ENCODE measurements at regions not wholly inside any gene's neighbourhood (a gene's known extent, or its start where the extent isn't known, plus 50 kb on each side); places are given as distances from the start of the nearest gene placed in this dataset.

DNA sequence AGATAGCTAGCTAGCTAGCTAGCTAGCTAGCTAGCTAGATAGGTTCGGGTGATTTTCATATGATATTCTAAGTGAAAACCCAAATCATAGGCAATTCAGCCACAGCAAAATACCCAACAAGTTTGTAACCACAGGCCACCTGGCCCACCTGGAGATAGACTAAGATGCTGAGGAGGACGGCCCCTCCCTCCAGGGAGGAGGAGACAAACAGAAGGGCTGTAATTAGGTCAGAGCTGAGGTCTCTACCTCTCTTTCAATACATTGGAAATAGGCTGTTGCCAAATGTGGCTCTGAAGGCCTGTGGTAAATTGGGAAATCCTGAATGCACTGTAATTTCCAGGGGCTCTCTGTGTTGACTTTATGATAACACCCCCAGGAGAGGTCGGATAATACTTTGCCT is 382.2 kb downstream of the FGF9 start:
- DNase-seq (ENCODE audit: low spot score) = no peak

GRCh38 chr13:22055259-22055658 is 384.4 kb downstream of the FGF9 start:
- no peak for DNase-seq (ENCODE audit: low spot score)

GRCh38 chr13:22060187-22060586 is 389.3 kb downstream of the FGF9 start:
- no peak for DNase-seq (ENCODE audit: low spot score)

- DNase-seq (ENCODE audit: low spot score) = no peak
Measured at GRCh38 chr13:22061371-22061805, 390.5 kb downstream of the FGF9 start.

GRCh38 chr13:22061806-22062391 is 391.0 kb downstream of the FGF9 start:
- no peak for DNase-seq (ENCODE audit: low spot score)

- DNase-seq (ENCODE audit: low spot score) = no peak
Measured at GRCh38 chr13:22062478-22063205, 391.8 kb downstream of the FGF9 start.

DNA sequence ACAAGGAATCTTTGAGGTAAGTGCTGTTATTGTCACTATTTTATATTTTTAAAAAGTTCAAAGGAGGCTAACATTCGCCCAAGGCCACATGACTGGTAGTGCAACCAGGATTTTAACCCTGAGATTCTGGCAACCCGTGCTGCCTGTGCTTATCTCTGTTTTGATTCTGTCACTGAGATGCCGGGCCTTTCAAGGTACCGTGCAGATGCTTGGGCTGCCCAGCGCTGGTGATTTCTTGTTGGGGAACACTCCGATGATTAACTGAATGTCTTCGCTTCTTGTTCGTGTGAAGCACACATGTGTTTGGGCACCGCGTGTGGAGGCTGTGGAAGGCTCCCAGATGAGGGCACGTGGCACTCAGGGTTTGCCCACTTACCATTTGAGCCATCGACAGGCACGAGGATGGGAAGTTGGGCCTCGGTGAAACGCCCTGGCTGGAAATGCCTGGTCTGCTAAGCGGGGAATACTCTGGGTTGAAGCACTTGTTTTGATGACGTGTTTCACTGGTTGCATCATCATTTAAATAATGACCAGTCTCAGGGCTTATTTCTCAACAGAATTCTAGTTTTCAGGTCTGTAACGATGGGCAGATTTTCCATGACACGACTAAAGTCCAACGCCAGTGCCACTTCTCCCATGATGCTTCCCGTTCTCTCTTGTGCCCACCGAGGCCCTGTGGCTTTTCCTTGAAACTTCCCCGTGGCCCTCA is 392.7 kb downstream of the FGF9 start:
- DNase-seq (ENCODE audit: low spot score) = no peak

DNA sequence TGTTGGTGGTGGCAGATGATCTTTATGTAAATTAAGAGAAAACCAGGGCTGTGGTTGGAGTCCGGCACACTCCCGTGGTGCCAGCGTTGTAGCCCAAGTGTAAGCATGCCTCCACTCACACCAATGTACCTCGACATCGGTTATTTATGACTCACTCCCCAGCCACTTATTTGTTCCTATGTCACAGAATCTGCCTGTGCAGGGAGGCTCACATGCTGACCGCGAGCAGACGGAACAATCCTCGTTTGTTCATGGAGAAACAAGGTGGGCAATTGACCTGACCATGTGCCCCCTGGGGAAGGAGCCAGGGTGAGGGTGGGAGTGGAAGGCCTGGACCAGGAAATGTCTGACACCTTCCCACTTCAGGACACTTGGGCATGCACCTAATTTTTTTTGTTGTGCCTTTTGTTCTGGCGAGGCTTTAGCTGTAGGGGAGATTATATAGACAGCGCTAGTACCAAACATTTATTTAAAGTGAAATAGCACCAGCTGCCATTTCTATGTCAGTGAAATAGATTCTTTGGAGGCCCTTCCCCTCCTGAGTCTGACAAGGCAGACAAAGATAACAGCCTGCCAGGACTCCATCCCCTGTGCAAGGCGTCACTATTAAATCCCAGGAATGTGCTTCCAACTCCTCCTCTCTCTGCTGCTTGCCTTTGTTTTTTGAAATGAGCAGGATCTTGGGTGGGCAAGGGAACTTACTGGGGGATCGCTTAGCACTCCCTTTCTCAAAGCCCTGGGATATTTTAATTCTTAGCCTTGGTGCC is 394.2 kb downstream of the FGF9 start:
- no peak for DNase-seq (ENCODE audit: low spot score)

GRCh38 chr13:22073718-22074117 is 402.8 kb downstream of the FGF9 start:
- no peak for DNase-seq (ENCODE audit: low spot score)

DNA sequence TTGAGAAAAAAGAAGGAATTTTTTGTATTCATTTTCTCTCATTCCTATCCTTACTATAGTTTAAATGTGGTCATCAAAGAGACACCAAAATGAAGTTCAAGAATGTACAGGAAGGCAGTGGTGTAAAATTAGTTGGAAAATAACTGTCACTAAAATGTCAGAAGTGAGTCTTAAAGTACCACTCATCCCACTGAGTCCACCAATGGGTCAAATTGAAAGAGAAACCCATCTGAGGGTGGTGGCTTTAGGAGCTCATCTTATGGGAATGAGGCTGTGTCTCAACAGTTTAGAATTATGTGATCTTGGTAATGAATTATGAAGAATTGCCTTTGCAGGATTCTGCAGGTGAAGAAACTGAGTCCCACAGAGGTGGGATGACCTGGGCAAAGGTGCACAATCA is 403.5 kb downstream of the FGF9 start:
- no peak for DNase-seq (ENCODE audit: low spot score)

DNA sequence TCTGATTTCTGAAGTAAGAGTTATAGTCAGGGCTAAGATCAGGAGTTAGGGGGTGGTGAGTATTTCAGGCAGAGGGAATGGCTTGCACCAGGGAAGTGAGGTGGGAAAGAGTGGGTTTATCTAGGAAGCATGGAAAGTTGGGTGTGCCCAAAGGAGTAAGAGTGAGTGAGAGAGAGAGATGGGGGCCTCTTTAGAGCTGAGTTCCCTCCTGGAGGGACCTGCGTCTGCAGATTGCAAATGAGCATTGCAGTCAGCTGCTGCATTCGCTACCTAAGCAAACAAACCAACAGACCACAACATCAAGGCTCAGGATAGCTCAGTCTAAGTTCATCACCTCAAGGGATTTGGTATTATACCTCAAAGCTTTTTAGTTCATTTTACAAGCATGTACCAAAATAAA is 405.8 kb downstream of the FGF9 start:
- no peak for DNase-seq (ENCODE audit: low spot score)

DNA sequence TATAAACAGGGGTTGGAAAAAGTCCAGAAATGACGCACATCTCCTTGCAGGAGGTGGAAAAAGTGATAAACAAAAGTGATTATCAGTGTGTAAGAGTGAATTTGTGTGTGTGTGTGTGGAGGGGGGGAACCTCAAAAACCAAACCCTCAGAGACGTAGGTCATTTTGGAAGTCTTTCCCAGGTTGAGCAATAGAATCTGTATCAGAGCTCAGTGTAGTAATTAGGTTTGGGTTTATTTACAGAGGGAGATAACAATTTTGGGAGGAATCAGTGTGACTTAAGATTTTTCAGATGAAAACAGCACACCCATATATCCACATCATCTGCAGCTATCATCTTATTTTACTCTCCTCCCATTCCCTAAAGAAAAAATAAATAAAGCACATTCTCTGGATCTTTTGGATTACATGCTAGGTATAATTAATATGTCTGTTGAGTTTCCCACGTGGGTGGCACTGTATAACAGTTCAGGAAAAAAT is 406.4 kb downstream of the FGF9 start:
- no peak for DNase-seq (ENCODE audit: low spot score)

DNA sequence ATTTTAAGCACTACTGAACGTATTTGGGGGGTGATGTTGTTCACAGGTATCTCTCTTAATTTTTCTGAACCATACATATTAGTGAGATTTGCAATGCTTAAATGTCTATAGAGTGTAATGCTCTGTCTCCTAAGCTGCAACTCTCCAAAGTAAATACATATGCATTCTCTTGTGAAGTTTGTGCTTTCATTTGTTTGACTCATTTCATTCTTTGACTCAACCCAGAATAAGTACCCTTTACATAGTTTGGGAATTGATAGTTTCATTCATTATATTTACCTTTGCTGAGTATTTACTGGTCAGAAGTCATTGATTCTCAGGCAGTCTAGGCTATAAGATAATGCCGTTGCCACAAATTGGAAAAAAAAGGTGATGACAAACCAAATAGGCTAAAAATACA is 406.9 kb downstream of the FGF9 start:
- no peak for DNase-seq (ENCODE audit: low spot score)

GRCh38 chr13:22079961-22080360 is 409.1 kb downstream of the FGF9 start:
- no peak for DNase-seq (ENCODE audit: low spot score)

- no peak for DNase-seq (ENCODE audit: low spot score)
Measured at GRCh38 chr13:22080832-22081231, 410.0 kb downstream of the FGF9 start.

DNA sequence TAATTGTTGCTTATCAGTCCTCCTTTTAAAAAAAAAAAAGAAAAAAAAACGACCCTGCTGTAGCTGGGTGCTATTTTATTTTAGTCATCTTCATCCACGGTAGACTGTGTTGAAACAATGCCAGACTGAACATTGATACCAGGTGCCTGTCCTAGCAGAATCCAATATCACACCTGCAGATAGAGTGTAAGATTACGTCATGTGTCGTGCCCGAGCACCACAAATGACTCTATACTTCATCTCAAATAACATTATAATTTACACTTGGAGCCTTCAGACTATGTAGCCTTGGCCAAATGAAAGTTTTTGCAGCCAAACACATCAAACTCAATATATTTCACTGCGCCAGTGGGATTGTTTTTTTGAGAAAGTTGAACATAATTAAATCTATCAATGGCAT is 410.6 kb downstream of the FGF9 start:
- no peak for DNase-seq (ENCODE audit: low spot score)

DNA sequence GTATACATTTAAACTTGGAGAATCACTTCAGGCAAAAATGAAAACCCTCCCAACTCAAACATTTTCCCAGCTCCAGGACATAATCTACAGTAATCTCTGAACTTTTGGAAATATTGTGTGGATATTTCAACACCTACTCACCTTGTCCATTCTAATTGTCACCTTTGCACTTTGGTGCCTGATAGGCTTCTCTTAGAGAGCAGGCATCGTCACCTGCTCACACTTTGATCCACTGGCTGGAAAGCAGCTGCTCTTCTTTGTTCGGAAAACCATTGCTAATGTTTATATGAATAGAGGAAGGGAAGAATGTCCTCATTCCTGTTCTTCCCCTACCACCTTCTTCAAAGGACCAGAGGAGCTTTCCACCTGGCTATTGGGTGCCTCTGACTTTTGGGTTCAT is 411.2 kb downstream of the FGF9 start:
- DNase-seq (ENCODE audit: low spot score) = no peak

GRCh38 chr13:22082437-22083100 is 411.7 kb downstream of the FGF9 start:
- DNase-seq (ENCODE audit: low spot score) = no peak

GRCh38 chr13:22085001-22085400 is 414.1 kb downstream of the FGF9 start:
- no peak for DNase-seq (ENCODE audit: low spot score)

GRCh38 chr13:22086597-22087330 is 415.9 kb downstream of the FGF9 start:
- no peak for DNase-seq (ENCODE audit: low spot score)

DNA sequence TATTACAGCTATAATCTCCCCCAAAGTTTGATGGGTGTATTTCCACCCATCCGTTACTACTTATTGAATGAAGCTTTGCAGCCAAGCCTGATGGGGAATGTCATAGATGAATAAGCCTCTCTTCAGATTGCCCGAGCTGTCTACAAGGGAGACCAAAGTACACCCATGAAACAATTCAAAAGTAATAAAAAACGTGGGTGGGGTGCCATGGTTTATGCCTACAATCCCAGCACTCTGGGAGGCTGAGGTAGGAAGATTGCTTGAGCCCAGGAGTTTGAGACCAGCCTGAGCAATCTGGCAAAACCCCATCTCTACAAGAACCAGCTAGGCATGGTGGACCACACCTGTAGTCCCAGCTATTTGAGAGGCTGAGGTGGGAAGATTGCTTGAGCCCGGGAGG is 419.2 kb downstream of the FGF9 start:
- DNase-seq (ENCODE audit: low spot score) = no peak

All from SK-N-DZ (cell line).